GM23338 (cell line): ENCODE measurements at regions not wholly inside any gene's neighbourhood (a gene's known extent, or its start where the extent isn't known, plus 50 kb on each side); places are given as distances from the start of the nearest gene placed in this dataset.

Experiments
- ATAC-seq: fragments of 200-7000 bp; cut with Tn5 transposase; 3 replicates; pipeline ENCODE4 v1.9.1; 2020
- DNase-seq: peaks from one replicate; pipeline ENCODE4 v3.0.0-alpha.2; 2015; ENCODE audit warnings: low spot score
- H2AFZ ChIP-seq: fragments of 200-600 bp; sonication (generic); 2 replicates; pipeline ENCODE4 v1.8.0; 2016; ENCODE audit warnings: antibody characterized with exemption, mild to moderate bottlenecking, moderate library complexity
- H3F3A ChIP-seq: fragments of 200-600 bp; sonication (generic); replicated peaks from 2 replicates; pipeline ENCODE4 v1.8.0; 2017; ENCODE audit warnings: antibody characterized with exemption, mixed run types, low read depth
- H3K27ac ChIP-seq: fragments of 200-600 bp; sonication (generic); 2 replicates; pipeline ENCODE4 v1.6.1; 2016; ENCODE audit warnings: low read depth
- H3K27me3 ChIP-seq: fragments of 200-600 bp; sonication (generic); 2 replicates; pipeline ENCODE4 v1.8.0; 2016; ENCODE audit warnings: mild to moderate bottlenecking, mixed run types, moderate library complexity; ENCODE audit not compliant: insufficient read depth
- H3K36me3 ChIP-seq: fragments of 200-600 bp; sonication (generic); 2 replicates; pipeline ENCODE4 v1.8.0; 2016; ENCODE audit warnings: mild to moderate bottlenecking; ENCODE audit not compliant: insufficient read depth
- H3K4me1 ChIP-seq: fragments of 200-600 bp; sonication (generic); 2 replicates; pipeline ENCODE4 v1.8.0; 2016; ENCODE audit warnings: mild to moderate bottlenecking, moderate library complexity; ENCODE audit not compliant: insufficient read depth
- H3K4me2 ChIP-seq: fragments of 200-600 bp; sonication (generic); 2 replicates; pipeline ENCODE4 v1.7.1; 2017; ENCODE audit warnings: mixed run types
- H3K4me3 ChIP-seq: fragments of 200-600 bp; sonication (generic); 2 replicates; pipeline ENCODE4 v1.6.1; 2016; ENCODE audit warnings: mixed run types
- H3K79me2 ChIP-seq: fragments of 200-600 bp; sonication (generic); replicated peaks from 2 replicates; pipeline ENCODE4 v1.8.0; 2017; ENCODE audit warnings: mild to moderate bottlenecking; ENCODE audit not compliant: insufficient read depth
- H3K9me2 ChIP-seq: fragments of 200-600 bp; sonication (generic); 2 replicates; pipeline ENCODE4 v1.8.0; 2017; ENCODE audit not compliant: insufficient read depth
- H4K20me1 ChIP-seq: fragments of 200-600 bp; sonication (generic); replicated peaks from 2 replicates; pipeline ENCODE4 v1.8.0; 2017; ENCODE audit warnings: mild to moderate bottlenecking; ENCODE audit not compliant: insufficient read depth
- H3K27ac Mint-ChIP-seq: 2 replicates; pipeline ENCODE4 v1.8.0; 2020; ENCODE audit warnings: inconsistent platforms, mild to moderate bottlenecking, moderate library complexity, mixed read lengths
- H3K27me3 Mint-ChIP-seq: 3 replicates; pipeline ENCODE4 v1.8.0; 2022; ENCODE audit warnings: low read depth, mild to moderate bottlenecking, moderate library complexity, mixed read lengths, inconsistent platforms; ENCODE audit not compliant: insufficient read depth, poor library complexity
- H3K36me3 Mint-ChIP-seq: 3 replicates; pipeline ENCODE4 v1.8.0; 2021; ENCODE audit warnings: low read depth, mild to moderate bottlenecking, inconsistent platforms, moderate library complexity, mixed read lengths
- H3K4me1 Mint-ChIP-seq: 3 replicates; pipeline ENCODE4 v1.8.0; 2020; ENCODE audit warnings: mild to moderate bottlenecking, inconsistent platforms, mixed read lengths
- H3K4me3 Mint-ChIP-seq: 3 replicates; pipeline ENCODE4 v1.8.0; 2021; ENCODE audit warnings: moderate library complexity, mild to moderate bottlenecking, inconsistent platforms, mixed read lengths
- H3K9me3 Mint-ChIP-seq: 3 replicates; pipeline ENCODE4 v1.8.0; 2020; ENCODE audit warnings: moderate library complexity, mild to moderate bottlenecking, inconsistent platforms, mixed read lengths
- EZH2 ChIP-seq: fragments of 200-600 bp; sonication (generic); IDR thresholded peaks from one replicate; pipeline ENCODE4 v1.8.0; 2017; ENCODE audit warnings: antibody characterized with exemption, mild to moderate bottlenecking, low read depth; ENCODE audit not compliant: unreplicated experiment
- JUNB ChIP-seq: IDR thresholded peaks from one replicate; pipeline ENCODE4 v1.6.1; 2016; ENCODE audit warnings: antibody characterized with exemption; ENCODE audit not compliant: unreplicated experiment
- NANOG ChIP-seq: IDR thresholded peaks from 2 replicates; pipeline ENCODE4 v1.6.1; 2016; ENCODE audit warnings: antibody characterized with exemption, borderline replicate concordance
- ZNF114 ChIP-seq: fragments of 250-450 bp; sonication (Bioruptor Pico); IDR thresholded peaks from 2 replicates; pipeline ENCODE4 v1.5.0; 2020; ENCODE audit warnings: mild to moderate bottlenecking, moderate library complexity
- ZNF331 ChIP-seq: fragments of 250-450 bp; sonication (Bioruptor Pico); IDR thresholded peaks from 2 replicates; pipeline ENCODE4 v1.5.0; 2020; ENCODE audit warnings: low read depth, mild to moderate bottlenecking, moderate library complexity
- TF ChIP-seq, protein P1 (sequence below): IDR thresholded peaks from one replicate; pipeline ENCODE4 v1.6.1; 2018; ENCODE audit warnings: antibody characterized with exemption; ENCODE audit not compliant: unreplicated experiment
- TF ChIP-seq, protein P2 (sequence below), 2 experiments: fragments of 200-600 bp in 1 of 2; sonication (generic) in 1 of 2; conservative IDR thresholded peaks; 2 replicates each; pipeline versions ENCODE4 v1.5.1 to v1.6.1; 2016 to 2017; ENCODE audit warnings: antibody characterized with exemption in 2 of 2, low read depth in 2 of 2, mild to moderate bottlenecking in 2 of 2, moderate library complexity in 1 of 2

DNA sequence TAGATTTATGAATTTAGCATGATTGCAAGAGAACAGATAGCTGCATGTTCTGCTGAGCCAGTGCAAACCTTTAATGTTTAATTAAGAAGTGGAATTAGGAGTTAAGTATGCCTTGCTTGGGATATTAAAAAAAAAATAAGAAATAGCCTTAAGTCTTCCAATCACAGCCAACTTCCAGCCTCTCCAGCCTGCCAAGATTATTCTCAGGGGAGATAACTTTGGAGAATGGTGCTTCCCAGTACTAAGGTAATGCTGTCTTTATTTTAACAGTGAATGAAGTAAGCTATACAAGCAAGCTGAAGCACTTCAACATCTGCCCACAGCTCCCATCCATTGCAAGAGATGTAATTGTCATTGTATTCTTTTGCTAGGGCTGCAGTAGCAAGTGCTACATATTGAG, 389.5 kb upstream of the ASIC2 start:
- Mint-ChIP-seq H3K36me3 (no peaks in the 10 kb centered on the region), H3K9me3 (no peaks in the 10 kb centered on the region), H3K27ac (no peak overlapping the region), H3K4me3 (no peak overlapping the region), H3K4me1 (no peaks in the 10 kb centered on the region), H3K27me3 (peaks cover 3% of the 10 kb centered on the region)
- Histone ChIP-seq H3F3A (no peaks in the 10 kb centered on the region), H3K36me3 (no peaks in the 10 kb centered on the region), H3K4me2 (no peak overlapping the region), H3K4me3 (no peak overlapping the region), H3K9me2 (no peaks in the 10 kb centered on the region), H3K27me3 (no peaks in the 10 kb centered on the region), H2AFZ (no peak overlapping the region), H4K20me1 (0 out of 2 replicates have a peak, but pooled peaks cover 7% of the 10 kb centered on the region), H3K4me1 (no peaks in the 10 kb centered on the region), H3K79me2 (no peaks in the 10 kb centered on the region), H3K27ac (no peak overlapping the region)
- no peak for TF ChIP-seq JUNB
- no peak for DNase-seq
- ATAC-seq: no peak

DNA sequence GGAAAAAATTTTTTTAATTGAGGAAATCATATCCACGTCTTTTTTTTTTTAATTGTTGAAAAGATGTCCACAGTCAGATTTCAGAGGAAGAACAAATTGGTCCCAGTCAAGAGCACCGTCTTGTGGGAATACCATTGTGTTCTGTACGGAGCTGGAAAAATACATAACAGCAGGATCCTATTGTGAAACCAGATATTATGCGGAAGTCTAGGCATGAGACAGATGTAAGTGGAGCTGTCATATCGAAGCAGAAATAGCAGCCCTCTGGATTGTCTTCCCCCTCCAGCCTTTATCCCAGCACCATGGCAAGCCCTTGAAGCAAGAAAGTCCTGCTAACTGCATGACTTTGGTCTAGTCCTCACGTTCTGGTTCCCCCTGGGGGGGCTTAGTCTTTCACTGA, 391.6 kb upstream of the ASIC2 start:
- TF ChIP-seq EZH2 (no peak), ZNF331 (CRISPR knock-in tag) (no peak), ZNF114 (CRISPR knock-in tag) (no peak)
- TF ChIP-seq, protein P1, sequence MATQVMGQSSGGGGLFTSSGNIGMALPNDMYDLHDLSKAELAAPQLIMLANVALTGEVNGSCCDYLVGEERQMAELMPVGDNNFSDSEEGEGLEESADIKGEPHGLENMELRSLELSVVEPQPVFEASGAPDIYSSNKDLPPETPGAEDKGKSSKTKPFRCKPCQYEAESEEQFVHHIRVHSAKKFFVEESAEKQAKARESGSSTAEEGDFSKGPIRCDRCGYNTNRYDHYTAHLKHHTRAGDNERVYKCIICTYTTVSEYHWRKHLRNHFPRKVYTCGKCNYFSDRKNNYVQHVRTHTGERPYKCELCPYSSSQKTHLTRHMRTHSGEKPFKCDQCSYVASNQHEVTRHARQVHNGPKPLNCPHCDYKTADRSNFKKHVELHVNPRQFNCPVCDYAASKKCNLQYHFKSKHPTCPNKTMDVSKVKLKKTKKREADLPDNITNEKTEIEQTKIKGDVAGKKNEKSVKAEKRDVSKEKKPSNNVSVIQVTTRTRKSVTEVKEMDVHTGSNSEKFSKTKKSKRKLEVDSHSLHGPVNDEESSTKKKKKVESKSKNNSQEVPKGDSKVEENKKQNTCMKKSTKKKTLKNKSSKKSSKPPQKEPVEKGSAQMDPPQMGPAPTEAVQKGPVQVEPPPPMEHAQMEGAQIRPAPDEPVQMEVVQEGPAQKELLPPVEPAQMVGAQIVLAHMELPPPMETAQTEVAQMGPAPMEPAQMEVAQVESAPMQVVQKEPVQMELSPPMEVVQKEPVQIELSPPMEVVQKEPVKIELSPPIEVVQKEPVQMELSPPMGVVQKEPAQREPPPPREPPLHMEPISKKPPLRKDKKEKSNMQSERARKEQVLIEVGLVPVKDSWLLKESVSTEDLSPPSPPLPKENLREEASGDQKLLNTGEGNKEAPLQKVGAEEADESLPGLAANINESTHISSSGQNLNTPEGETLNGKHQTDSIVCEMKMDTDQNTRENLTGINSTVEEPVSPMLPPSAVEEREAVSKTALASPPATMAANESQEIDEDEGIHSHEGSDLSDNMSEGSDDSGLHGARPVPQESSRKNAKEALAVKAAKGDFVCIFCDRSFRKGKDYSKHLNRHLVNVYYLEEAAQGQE: no peak
- no peak overlapping the region for H3K27ac Mint-ChIP-seq
- Histone ChIP-seq H4K20me1 (0 out of 2 replicates have a peak, but pooled peaks cover 7% of the 10 kb centered on the region), H3K4me1 (no peaks in the 10 kb centered on the region), H3F3A (no peaks in the 10 kb centered on the region), H3K36me3 (no peaks in the 10 kb centered on the region), H2AFZ (no peak overlapping the region), H3K4me3 (no peak overlapping the region), H3K27me3 (no peaks in the 10 kb centered on the region), H3K27ac (no peak overlapping the region), H3K4me2 (no peak overlapping the region), H3K79me2 (no peaks in the 10 kb centered on the region), H3K9me2 (no peaks in the 10 kb centered on the region)
- H3K27me3 Mint-ChIP-seq: peaks cover 3% of the 10 kb centered on the region
- peaks cover 3% of the 10 kb centered on the region; the same call in 1 of the 3 replicates for H3K9me3 Mint-ChIP-seq
- no peak for ATAC-seq
- 0 out of 3 replicates have a peak, but pooled peaks cover 4% of the 10 kb centered on the region for H3K36me3 Mint-ChIP-seq
- no peak overlapping the region for H3K4me3 Mint-ChIP-seq
- DNase-seq: no peak
- no peaks in the 10 kb centered on the region for H3K4me1 Mint-ChIP-seq

DNA sequence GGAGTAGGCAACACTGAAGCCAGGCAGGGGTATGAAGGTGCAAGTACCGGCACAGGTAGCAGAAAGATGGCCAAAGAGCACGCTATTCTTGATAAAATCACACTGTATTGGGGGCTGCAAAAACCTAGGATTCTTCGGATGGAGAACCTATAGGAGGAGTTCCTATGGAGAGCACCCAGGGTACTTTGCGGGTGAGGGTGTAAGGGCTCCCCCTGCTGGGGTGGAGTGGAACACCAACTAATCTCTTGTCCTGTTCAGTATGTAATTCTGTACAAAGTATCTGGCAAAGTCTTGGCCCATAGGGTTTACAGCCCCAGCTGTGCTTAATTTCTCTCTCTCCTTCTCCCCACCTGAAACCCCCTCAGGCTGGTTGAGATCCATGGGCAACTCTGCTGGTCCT, 393.1 kb upstream of the ASIC2 start:
- peak; percentile 77 for ATAC-seq
- Mint-ChIP-seq H3K27ac (no peak overlapping the region), H3K4me1 (no peaks in the 10 kb centered on the region), H3K27me3 (peaks cover 3% of the 10 kb centered on the region), H3K9me3 (peaks cover 3% of the 10 kb centered on the region; the same call in 1 of the 3 replicates), H3K4me3 (no peak overlapping the region), H3K36me3 (0 out of 3 replicates have a peak, but pooled peaks cover 4% of the 10 kb centered on the region)
- Histone ChIP-seq H3K4me2 (no peak overlapping the region), H3K27ac (no peak overlapping the region), H3K36me3 (no peaks in the 10 kb centered on the region), H3K4me3 (no peak overlapping the region), H3K9me2 (no peaks in the 10 kb centered on the region), H2AFZ (no peak overlapping the region), H3K4me1 (no peaks in the 10 kb centered on the region), H3K79me2 (no peaks in the 10 kb centered on the region), H3K27me3 (no peaks in the 10 kb centered on the region), H3F3A (no peaks in the 10 kb centered on the region), H4K20me1 (0 out of 2 replicates have a peak, but pooled peaks cover 4% of the 10 kb centered on the region)
- DNase-seq: peak; percentile 50
- TF ChIP-seq NANOG: no peak
- TF ChIP-seq, protein P2, sequence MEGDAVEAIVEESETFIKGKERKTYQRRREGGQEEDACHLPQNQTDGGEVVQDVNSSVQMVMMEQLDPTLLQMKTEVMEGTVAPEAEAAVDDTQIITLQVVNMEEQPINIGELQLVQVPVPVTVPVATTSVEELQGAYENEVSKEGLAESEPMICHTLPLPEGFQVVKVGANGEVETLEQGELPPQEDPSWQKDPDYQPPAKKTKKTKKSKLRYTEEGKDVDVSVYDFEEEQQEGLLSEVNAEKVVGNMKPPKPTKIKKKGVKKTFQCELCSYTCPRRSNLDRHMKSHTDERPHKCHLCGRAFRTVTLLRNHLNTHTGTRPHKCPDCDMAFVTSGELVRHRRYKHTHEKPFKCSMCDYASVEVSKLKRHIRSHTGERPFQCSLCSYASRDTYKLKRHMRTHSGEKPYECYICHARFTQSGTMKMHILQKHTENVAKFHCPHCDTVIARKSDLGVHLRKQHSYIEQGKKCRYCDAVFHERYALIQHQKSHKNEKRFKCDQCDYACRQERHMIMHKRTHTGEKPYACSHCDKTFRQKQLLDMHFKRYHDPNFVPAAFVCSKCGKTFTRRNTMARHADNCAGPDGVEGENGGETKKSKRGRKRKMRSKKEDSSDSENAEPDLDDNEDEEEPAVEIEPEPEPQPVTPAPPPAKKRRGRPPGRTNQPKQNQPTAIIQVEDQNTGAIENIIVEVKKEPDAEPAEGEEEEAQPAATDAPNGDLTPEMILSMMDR (conservative IDR thresholded peaks at IDR 0.05; ENCODE audit: low read depth in 2 of 2): peak; percentile 70 to 79
